ENCODE measurements at regions not wholly inside any gene's neighbourhood (a gene's known extent, or its start where the extent isn't known, plus 50 kb on each side); places are given as distances from the start of the nearest gene placed in this dataset.

- no peak for TF ChIP-seq CTCF (conservative IDR thresholded peaks at IDR 0.05; ENCODE audit: low read length)
- no peak for TF ChIP-seq EZH2phosphoT487 (IDR thresholded peaks at IDR 0.05; ENCODE audit: borderline replicate concordance)
Observed at GRCh38 chr21:27244352-27244751, 277.5 kb upstream of the ADAMTS5 start.

All from Loucy (cell line).